IMR-90 (cell line): ENCODE measurements at regions not wholly inside any gene's neighbourhood (a gene's known extent, or its start where the extent isn't known, plus 50 kb on each side); places are given as distances from the start of the nearest gene placed in this dataset.

Experiments
- ATAC-seq: fragments of 200-7000 bp; cut with Tn5 transposase; 2 replicates; pipeline ENCODE4 v1.9.1; 2020; ENCODE audit warnings: low read depth, mild to moderate bottlenecking, moderate library complexity
- BruUV-seq: library from RNA; stranded (reverse); fragments of 400-500 nt; replicated peaks from 2 replicates; lab custom pipeline; 2021; lab: Mats Ljungman, UMichigan
- CTCF ChIA-PET: fragments of 300-600 bp; formaldehyde crosslinking; extraction: SDS; loops from one replicate; lab custom pipeline; 2021; ENCODE audit warnings: antibody characterized with exemption; lab: Yijun Ruan, JAX
- POLR2A ChIA-PET: fragments of 300-600 bp; sonication (Branson Sonifier 250); formaldehyde crosslinking; loops from one replicate; lab custom pipeline; 2022; ENCODE audit warnings: antibody characterized with exemption; ENCODE audit not compliant: unreplicated experiment; lab: Charles Lee
- DNase-seq: peaks from one replicate; pipeline ENCODE4 v3.0.0; 2013
- H2AFZ ChIP-seq: replicated peaks from 2 replicates; pipeline ENCODE3; 2013; ENCODE audit warnings: low read length, mild to moderate bottlenecking; ENCODE audit not compliant: poor library complexity
- H2AK5ac ChIP-seq: 2 replicates; pipeline ENCODE4 v1.6.1; 2013; ENCODE audit warnings: low read depth, low read length, inconsistent platforms
- H2AK9ac ChIP-seq: replicated peaks from 2 replicates; pipeline ENCODE3; 2013; ENCODE audit warnings: mild to moderate bottlenecking, low read depth, low read length, moderate library complexity; ENCODE audit not compliant: poor library complexity
- H2BK120ac ChIP-seq: 2 replicates; pipeline ENCODE4 v1.6.1; 2013; ENCODE audit warnings: low read depth, low read length, inconsistent platforms
- H2BK15ac ChIP-seq: 3 replicates; pipeline ENCODE4 v1.6.1; 2013; ENCODE audit warnings: low read depth, low read length, inconsistent platforms
- H2BK20ac ChIP-seq: 2 replicates; pipeline ENCODE4 v1.6.1; 2013; ENCODE audit warnings: low read depth, mild to moderate bottlenecking, inconsistent platforms, low read length, moderate library complexity
- H2BK5ac ChIP-seq: 2 replicates; pipeline ENCODE4 v1.6.1; 2013; ENCODE audit warnings: mild to moderate bottlenecking, low read depth, low read length, inconsistent platforms; ENCODE audit not compliant: poor library complexity, severe bottlenecking
- H3K14ac ChIP-seq: replicated peaks from 2 replicates; pipeline ENCODE4 v1.6.1; 2013; ENCODE audit warnings: low read depth, low read length, inconsistent platforms
- H3K18ac ChIP-seq: 2 replicates; pipeline ENCODE4 v1.6.1; 2013; ENCODE audit warnings: low read depth, low read length, control low read depth
- H3K23ac ChIP-seq: 2 replicates; pipeline ENCODE4 v1.6.1; 2013; ENCODE audit warnings: low read depth, low read length, inconsistent platforms
- H3K27ac ChIP-seq: 2 replicates; pipeline ENCODE4 v1.5.1; 2013; ENCODE audit warnings: mild to moderate bottlenecking, control low read depth, low read length; ENCODE audit not compliant: insufficient read depth
- H3K27me3 ChIP-seq: 2 replicates; pipeline ENCODE4 v1.6.1; 2013; ENCODE audit warnings: low read length; ENCODE audit not compliant: control insufficient read depth, insufficient read depth
- H3K36me3 ChIP-seq: 2 replicates; pipeline ENCODE4 v1.6.1; 2013; ENCODE audit warnings: low read length, mixed read lengths; ENCODE audit not compliant: control insufficient read depth, insufficient read depth
- H3K4ac ChIP-seq: 2 replicates; pipeline ENCODE4 v1.6.1; 2013; ENCODE audit warnings: low read depth, low read length, inconsistent platforms
- H3K4me1 ChIP-seq: 2 replicates; pipeline ENCODE4 v1.6.1; 2013; ENCODE audit warnings: low read length, mixed read lengths; ENCODE audit not compliant: control insufficient read depth, insufficient read depth
- H3K4me2 ChIP-seq: 2 replicates; pipeline ENCODE4 v1.6.1; 2013; ENCODE audit warnings: low read depth, mild to moderate bottlenecking, control low read depth, low read length, moderate library complexity
- H3K4me3 ChIP-seq: 2 replicates; pipeline ENCODE4 v1.5.1; 2013; ENCODE audit warnings: low read depth, mild to moderate bottlenecking, control low read depth, low read length, moderate library complexity; ENCODE audit not compliant: insufficient read depth
- H3K56ac ChIP-seq: 2 replicates; pipeline ENCODE4 v1.6.1; 2013; ENCODE audit warnings: low read length, inconsistent platforms; ENCODE audit not compliant: insufficient read depth; ENCODE audit errors: extremely low read depth
- H3K79me1 ChIP-seq, 2 experiments: 2 replicates each; pipeline ENCODE4 v1.6.1; 2013; ENCODE audit warnings: low read length in 2 of 2, inconsistent platforms in 1 of 2, low read depth in 1 of 2
- H3K9ac ChIP-seq: 2 replicates; pipeline ENCODE4 v1.6.1; 2013; ENCODE audit warnings: low read depth, low read length, control low read depth
- H3K9me1 ChIP-seq: 2 replicates; pipeline ENCODE4 v1.6.1; 2013; ENCODE audit warnings: low read length, inconsistent platforms; ENCODE audit not compliant: insufficient read depth
- H3K9me3 ChIP-seq: 2 replicates; pipeline ENCODE4 v1.6.1; 2013; ENCODE audit warnings: low read length; ENCODE audit not compliant: control insufficient read depth, insufficient read depth
- H4K20me1 ChIP-seq: 2 replicates; pipeline ENCODE4 v1.6.1; 2013; ENCODE audit warnings: low read length, inconsistent platforms; ENCODE audit not compliant: insufficient read depth
- H4K5ac ChIP-seq: 2 replicates; pipeline ENCODE4 v1.6.1; 2013; ENCODE audit warnings: mild to moderate bottlenecking, low read depth, low read length, control low read depth
- H4K8ac ChIP-seq, 2 experiments: 2 replicates each; pipeline ENCODE4 v1.6.1; 2013; ENCODE audit warnings: low read depth in 2 of 2, low read length in 2 of 2, control low read depth in 1 of 2, inconsistent platforms in 1 of 2
- H4K91ac ChIP-seq: 2 replicates; pipeline ENCODE4 v1.6.1; 2013; ENCODE audit warnings: low read depth, low read length, inconsistent platforms; ENCODE audit not compliant: insufficient read depth
- BHLHE40 ChIP-seq: fragments of 150-350 bp; IDR thresholded peaks from 2 replicates; pipeline ENCODE4 v1.6.1; 2016; ENCODE audit warnings: mild to moderate bottlenecking, low read depth, low read length
- CEBPB ChIP-seq: IDR thresholded peaks from 2 replicates; pipeline ENCODE4 v1.6.1; 2012; ENCODE audit warnings: low read depth, low read length, improper control_type of control experiment
- CHD1 ChIP-seq: IDR thresholded peaks from 2 replicates; pipeline ENCODE4 v1.6.1; 2012; ENCODE audit warnings: low read depth, low read length, improper control_type of control experiment
- FOS ChIP-seq: fragments of 150-350 bp; IDR thresholded peaks from 2 replicates; pipeline ENCODE4 v1.6.1; 2016; ENCODE audit warnings: low read depth, low read length
- MAFK ChIP-seq: IDR thresholded peaks from 2 replicates; pipeline ENCODE4 v1.6.1; 2012; ENCODE audit warnings: low read depth, low read length, improper control_type of control experiment
- MAZ ChIP-seq: IDR thresholded peaks from 2 replicates; pipeline ENCODE4 v1.6.1; 2012; ENCODE audit warnings: low read depth, mild to moderate bottlenecking, low read length, improper control_type of control experiment, moderate library complexity, borderline replicate concordance
- MXI1 ChIP-seq: IDR thresholded peaks from 2 replicates; pipeline ENCODE4 v1.6.1; 2012; ENCODE audit warnings: low read depth, mild to moderate bottlenecking, low read length, moderate library complexity, borderline replicate concordance
- RCOR1 ChIP-seq: IDR thresholded peaks from 2 replicates; pipeline ENCODE4 v1.6.1; 2012; ENCODE audit warnings: mild to moderate bottlenecking, low read length, improper control_type of control experiment; ENCODE audit not compliant: insufficient replicate concordance
- RFX5 ChIP-seq: IDR thresholded peaks from 2 replicates; pipeline ENCODE4 v1.8.0; 2012; ENCODE audit warnings: low read depth, mild to moderate bottlenecking, low read length, moderate library complexity
- SMC3 ChIP-seq: fragments of 150-350 bp; IDR thresholded peaks from 2 replicates; pipeline ENCODE4 v1.6.1; 2016; ENCODE audit warnings: low read depth, mild to moderate bottlenecking, antibody characterized with exemption, low read length, moderate library complexity
- WGBS, 2 experiments: methylation state at CpG; one replicate each; pipeline versions ENCODE4 v1.1.5 to v1.1.7; 2013; ENCODE audit warnings: missing lambda C conversion rate in 2 of 2; ENCODE audit not compliant: insufficient read length in 1 of 2; ENCODE audit errors: extremely low coverage in 2 of 2; 5-methylcytosine and 5-hydroxymethylcytosine counted together
- dilution Hi-C: fragments of 300-500 bp; cut with HindIII; formaldehyde crosslinking; loops from one replicate; pipeline ENCODE4 v1.14.3; 2018; ENCODE audit warnings: low sequenced_read_pairs; ENCODE audit not compliant: unreplicated experiment
- in situ Hi-C: fragments of 300-500 bp; cut with MboI; formaldehyde crosslinking; loops from 3 replicates; pipeline ENCODE4 v1.14.3; 2019; ENCODE audit warnings: low sequenced_read_pairs, inconsistent platforms, mixed read lengths
- intact Hi-C: fragments of 100-400 bp; cut with micrococcal nuclease; formaldehyde crosslinking; loops from 2 replicates; pipeline ENCODE4 v1.10.0; 2022

GRCh38 chr2:67945056-67945455 lies 117.7 kb downstream of the C1D start:
- dilution Hi-C loops (no loop called here), in situ Hi-C loops (no loop called here), intact Hi-C loops (no loop called here)
- Histone ChIP-seq H3K56ac (no peak overlapping the region), H3K36me3 (no peaks in the 10 kb centered on the region), H3K9ac (no peak overlapping the region), H3K14ac (no peak overlapping the region), H3K27me3 (peaks cover 3% of the 10 kb centered on the region), H2BK120ac (no peak overlapping the region), H3K18ac (no peak overlapping the region), H3K4me3 (no peak overlapping the region), H3K27ac (no peak overlapping the region), H3K4me2 (no peak overlapping the region), H2BK15ac (no peak overlapping the region), H4K8ac (no peak overlapping the region), H3K79me1 (no peaks in the 10 kb centered on the region), H4K5ac (no peak overlapping the region), H3K9me3 (peaks cover 3% of the 10 kb centered on the region; the same call in 1 of the 2 replicates), H2BK20ac (no peak overlapping the region), H3K4ac (no peak overlapping the region), H3K23ac (no peak overlapping the region), H2AK5ac (no peak overlapping the region), H3K9me1 (0 out of 2 replicates have a peak, but pooled peaks cover 9% of the 10 kb centered on the region), H4K20me1 (no peaks in the 10 kb centered on the region), H2AK9ac (no peak overlapping the region), H4K91ac (no peak overlapping the region), H2AFZ (no peak overlapping the region), H2BK5ac (no peak overlapping the region), H3K4me1 (no peaks in the 10 kb centered on the region)
- WGBS, 2 experiments: no CpG with 5 or more reads among the region's 4 CpGs
- ATAC-seq (no peak), DNase-seq (no peak)
- no TSS peak for BruUV-seq
- TF ChIP-seq MXI1 (no peak), MAFK (no peak), CHD1 (no peak), MAZ (no peak), SMC3 (no peak), RFX5 (no peak), BHLHE40 (no peak), FOS (no peak), CEBPB (no peak), RCOR1 (no peak)
- POLR2A ChIA-PET: no interaction called here
- CTCF ChIA-PET: no interaction called here
